Fibroblast of the aortic adventitia (primary cell): ENCODE measurements at regions not wholly inside any gene's neighbourhood (a gene's known extent, or its start where the extent isn't known, plus 50 kb on each side); places are given as distances from the start of the nearest gene placed in this dataset.
A peak's percentile ranks its signal among the peaks of the same experiment; 100 is the strongest.

Experiments
- DNase-seq: peaks from one replicate; pipeline ENCODE4 v3.0.0-alpha.2; 2010; ENCODE audit warnings: low read depth
- H3K4me3 ChIP-seq: 2 replicates; pipeline ENCODE4 v1.5.1; 2011; ENCODE audit warnings: low read depth, mild to moderate bottlenecking, control low read depth, low read length, moderate library complexity
- CTCF ChIP-seq: IDR thresholded peaks from 2 replicates; pipeline ENCODE4 v1.5.1; 2011; ENCODE audit warnings: mild to moderate bottlenecking, low read length, control low read depth, inconsistent platforms; ENCODE audit not compliant: insufficient read depth

GRCh38 chr9:108803428-108804065 is 52.2 kb downstream of the ACTL7B start:
- TF ChIP-seq CTCF, result no peak

GRCh38 chr9:108802967-108803366 is 52.8 kb downstream of the ACTL7B start:
- TF ChIP-seq CTCF, result no peak
- no peak overlapping the region for H3K4me3 ChIP-seq
- DNase-seq, result no peak

More at GRCh38 chr9:108803428-108804065, 52.2 kb downstream of the ACTL7B start:
- no peak overlapping the region for H3K4me3 ChIP-seq
- peak; percentile 14 for DNase-seq

DNA sequence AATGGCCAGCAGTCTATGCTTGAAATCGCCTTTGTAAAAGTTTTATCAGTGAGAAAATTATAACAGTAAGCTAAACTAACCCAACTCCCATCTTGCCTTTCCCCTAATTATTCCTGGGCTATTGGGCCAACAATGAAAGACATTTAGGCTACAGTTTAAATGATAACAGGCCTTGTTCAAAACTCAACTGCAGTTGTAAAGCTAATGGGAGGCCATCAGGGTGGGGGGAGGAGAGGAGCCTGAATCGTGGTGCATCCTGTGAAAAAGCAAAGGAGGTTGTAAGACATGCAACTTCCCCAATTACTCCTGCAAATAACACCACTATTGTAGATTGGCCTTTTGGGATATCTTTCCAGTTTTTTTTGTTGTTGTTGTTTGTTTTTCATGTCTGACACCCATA is 53.8 kb downstream of the ACTL7B start:
- H3K4me3 ChIP-seq, result no peak overlapping the region
- TF ChIP-seq CTCF, result no peak
- DNase-seq, result no peak

DNA sequence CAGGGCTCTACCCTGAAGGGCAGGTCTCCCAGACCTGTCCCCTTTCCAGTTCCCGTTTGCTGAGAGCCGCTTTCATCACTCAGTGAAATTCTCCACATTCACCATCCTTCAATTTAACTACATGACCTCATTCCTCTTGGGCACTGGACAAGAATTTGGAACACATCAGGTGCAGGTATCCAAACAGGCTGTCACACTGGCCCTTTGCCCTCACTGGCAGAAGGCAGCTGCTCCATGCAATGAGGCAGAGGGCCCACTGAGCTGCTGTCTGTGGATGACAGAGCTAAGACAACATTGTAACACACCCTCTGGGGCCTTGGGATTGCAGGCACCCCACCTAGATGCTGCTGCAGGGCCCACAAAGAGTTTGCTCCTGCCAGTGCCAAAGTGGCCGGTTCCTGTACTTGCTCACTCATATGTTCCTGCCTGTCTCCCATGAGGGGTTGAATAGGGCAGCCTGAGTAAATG is 55.1 kb downstream of the ACTL7B start:
- DNase-seq, result no peak
- no peak overlapping the region for H3K4me3 ChIP-seq
- TF ChIP-seq CTCF, result no peak

GRCh38 chr9:108793573-108793972 is 62.2 kb downstream of the ACTL7B start:
- H3K4me3 ChIP-seq, result no peak overlapping the region
- DNase-seq, result no peak
- TF ChIP-seq CTCF, result no peak

DNA sequence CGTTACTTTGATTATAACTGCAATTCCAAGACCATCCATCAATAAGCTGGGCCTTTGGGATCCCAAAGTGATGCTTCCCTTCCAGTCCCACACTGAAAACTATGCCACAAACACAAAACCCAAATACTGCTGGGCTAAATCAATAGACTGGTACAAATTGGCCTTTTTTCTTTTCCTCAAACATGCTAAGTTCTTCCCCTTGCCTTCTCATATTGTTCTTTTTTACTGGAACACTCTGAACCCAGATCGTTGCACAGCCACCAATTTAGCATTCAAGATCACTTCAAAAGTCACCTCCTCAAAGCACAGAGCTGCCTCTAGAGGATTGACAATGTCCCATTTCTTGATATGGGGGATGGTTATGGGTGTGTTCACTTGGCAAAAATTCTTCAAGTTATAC is 66.0 kb downstream of the ACTL7B start:
- no peak for DNase-seq
- no peak overlapping the region for H3K4me3 ChIP-seq
- no peak for TF ChIP-seq CTCF

GRCh38 chr9:108787690-108788048 is 68.1 kb downstream of the ACTL7B start:
- no peak for DNase-seq
- no peak for TF ChIP-seq CTCF
- no peak overlapping the region for H3K4me3 ChIP-seq
